Breast epithelium (tissue), 4 donors: ENCODE measurements at regions not wholly inside any gene's neighbourhood (a gene's known extent, or its start where the extent isn't known, plus 50 kb on each side); places are given as distances from the start of the nearest gene placed in this dataset.

Experiments used
- DNase-seq, 2 donors: peaks; one replicate each; pipeline ENCODE4 v3.0.0-alpha.2; 2019; ENCODE audit warnings: low spot score in 2 of 2
- H3K27ac ChIP-seq, 2 donors: fragments of 200-600 bp; sonication (generic) in 1 of 2; one replicate each; pipeline ENCODE4 v1.5.1; 2016 to 2019; ENCODE audit warnings: mild to moderate bottlenecking in 1 of 2
- H3K27me3 ChIP-seq, 2 donors: fragments of 200-600 bp; sonication (generic) in 1 of 2; one replicate each; pipeline versions ENCODE4 v1.5.1 to v1.6.0; 2017 to 2019; ENCODE audit warnings: control low read depth in 1 of 2, mild to moderate bottlenecking in 1 of 2
- H3K36me3 ChIP-seq: fragments of 200-600 bp; one replicate; pipeline ENCODE4 v1.5.1; 2019
- H3K4me1 ChIP-seq, 2 donors: fragments of 200-600 bp; sonication (generic); one replicate each; pipeline ENCODE4 v1.5.1; 2016 to 2019; ENCODE audit warnings: control low read depth in 1 of 2
- H3K4me3 ChIP-seq, 3 donors: fragments of 200-600 bp; sonication (generic); 1 replicate in 2 of 3; 2 replicates in 1 of 3; pipeline ENCODE4 v1.5.1; 2016 to 2019; ENCODE audit warnings: mild to moderate bottlenecking in 3 of 3, moderate library complexity in 2 of 3
- H3K9me3 ChIP-seq, 2 donors: fragments of 200-600 bp; sonication (generic) in 1 of 2; one replicate each; pipeline ENCODE4 v1.5.1; 2016 to 2019; ENCODE audit warnings: control low read depth in 1 of 2
- POLR2A ChIP-seq: fragments of 450-650 bp; IDR thresholded peaks from one replicate; pipeline ENCODE4 v1.6.1; 2016; ENCODE audit warnings: antibody characterized with exemption, mild to moderate bottlenecking, moderate library complexity
- POLR2AphosphoS5 ChIP-seq, 3 donors: sonication (generic); formaldehyde crosslinking; IDR thresholded peaks; one replicate each; pipeline ENCODE4 v1.6.1; 2017; ENCODE audit warnings: antibody characterized with exemption in 3 of 3
- intact Hi-C: fragments of 100-400 bp; cut with DNase I; formaldehyde crosslinking; loops from one replicate; pipeline ENCODE4 v1.15.1; 2023; ENCODE audit warnings: low total_unique reads
- TF ChIP-seq, protein P1 (sequence below), 3 donors: fragments of 450-650 bp; IDR thresholded peaks; one replicate each; pipeline ENCODE4 v1.5.1; 2016 to 2017; ENCODE audit warnings: antibody characterized with exemption in 3 of 3, mild to moderate bottlenecking in 3 of 3, moderate library complexity in 3 of 3

DNA sequence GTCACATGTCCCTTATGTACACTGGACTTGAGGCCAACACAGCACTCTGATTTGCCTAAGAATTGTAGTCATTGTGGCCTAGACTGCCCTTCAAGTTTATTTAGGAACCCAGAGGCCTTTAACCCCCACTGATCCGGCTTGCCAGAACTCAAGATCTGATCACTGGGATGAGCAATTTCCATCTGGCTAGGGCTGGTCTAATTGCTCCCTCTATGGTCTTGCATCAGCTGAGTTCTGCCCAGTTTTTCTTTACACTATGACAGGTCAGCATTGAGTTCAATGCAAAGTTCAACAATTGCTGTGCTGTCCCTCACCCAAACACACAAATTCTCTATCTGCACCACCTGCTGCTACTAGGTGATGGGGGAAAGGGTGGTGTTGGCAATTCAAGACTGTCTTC, 146.9 kb upstream of the MDGA2 start:
- peaks cover 0 to 12% of the 10 kb centered on the region in 2 donors for H3K9me3 ChIP-seq
- no peak overlapping the region for H3K4me3 ChIP-seq
- DNase-seq = no peak
- TF ChIP-seq POLR2AphosphoS5 (IDR thresholded peaks at IDR 0.05) = no peak
- H3K36me3 ChIP-seq = no peaks in the 10 kb centered on the region
- H3K27ac ChIP-seq = no peak overlapping the region
- no peaks in the 10 kb centered on the region for H3K27me3 ChIP-seq
- intact Hi-C loops = no loop called here
- no peaks in the 10 kb centered on the region for H3K4me1 ChIP-seq

DNA sequence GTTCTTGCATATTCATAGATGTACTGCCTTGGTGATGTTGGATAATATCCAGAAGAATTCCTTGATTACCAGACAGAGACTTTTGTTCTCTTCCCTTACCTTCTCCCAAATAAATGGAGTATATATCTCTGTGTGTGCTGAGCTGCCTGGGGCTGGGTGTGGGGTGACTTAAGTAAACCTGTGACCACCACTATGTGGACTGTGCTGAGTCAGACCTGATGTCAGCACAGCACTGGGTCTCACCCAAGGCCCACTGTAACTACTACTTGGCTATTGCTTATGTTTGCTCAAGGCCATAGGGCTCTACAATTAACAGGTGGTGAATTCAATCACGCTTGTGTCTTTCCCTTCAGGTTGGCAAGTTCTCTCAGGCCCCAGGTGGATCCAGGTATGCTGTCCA, 145.7 kb upstream of the MDGA2 start:
- no peaks in the 10 kb centered on the region for H3K36me3 ChIP-seq
- intact Hi-C loops = no loop called here
- no peaks in the 10 kb centered on the region for H3K27me3 ChIP-seq
- H3K9me3 ChIP-seq = peaks cover 3 to 24% of the 10 kb centered on the region in 2 donors
- H3K27ac ChIP-seq = no peak overlapping the region
- DNase-seq = no peak
- TF ChIP-seq POLR2AphosphoS5 (IDR thresholded peaks at IDR 0.05) (no peak), POLR2A (no peak)
- TF ChIP-seq, protein P1, sequence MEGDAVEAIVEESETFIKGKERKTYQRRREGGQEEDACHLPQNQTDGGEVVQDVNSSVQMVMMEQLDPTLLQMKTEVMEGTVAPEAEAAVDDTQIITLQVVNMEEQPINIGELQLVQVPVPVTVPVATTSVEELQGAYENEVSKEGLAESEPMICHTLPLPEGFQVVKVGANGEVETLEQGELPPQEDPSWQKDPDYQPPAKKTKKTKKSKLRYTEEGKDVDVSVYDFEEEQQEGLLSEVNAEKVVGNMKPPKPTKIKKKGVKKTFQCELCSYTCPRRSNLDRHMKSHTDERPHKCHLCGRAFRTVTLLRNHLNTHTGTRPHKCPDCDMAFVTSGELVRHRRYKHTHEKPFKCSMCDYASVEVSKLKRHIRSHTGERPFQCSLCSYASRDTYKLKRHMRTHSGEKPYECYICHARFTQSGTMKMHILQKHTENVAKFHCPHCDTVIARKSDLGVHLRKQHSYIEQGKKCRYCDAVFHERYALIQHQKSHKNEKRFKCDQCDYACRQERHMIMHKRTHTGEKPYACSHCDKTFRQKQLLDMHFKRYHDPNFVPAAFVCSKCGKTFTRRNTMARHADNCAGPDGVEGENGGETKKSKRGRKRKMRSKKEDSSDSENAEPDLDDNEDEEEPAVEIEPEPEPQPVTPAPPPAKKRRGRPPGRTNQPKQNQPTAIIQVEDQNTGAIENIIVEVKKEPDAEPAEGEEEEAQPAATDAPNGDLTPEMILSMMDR (IDR thresholded peaks at IDR 0.05) = no peak
- H3K4me3 ChIP-seq = no peak overlapping the region
- H3K4me1 ChIP-seq = no peaks in the 10 kb centered on the region

DNA sequence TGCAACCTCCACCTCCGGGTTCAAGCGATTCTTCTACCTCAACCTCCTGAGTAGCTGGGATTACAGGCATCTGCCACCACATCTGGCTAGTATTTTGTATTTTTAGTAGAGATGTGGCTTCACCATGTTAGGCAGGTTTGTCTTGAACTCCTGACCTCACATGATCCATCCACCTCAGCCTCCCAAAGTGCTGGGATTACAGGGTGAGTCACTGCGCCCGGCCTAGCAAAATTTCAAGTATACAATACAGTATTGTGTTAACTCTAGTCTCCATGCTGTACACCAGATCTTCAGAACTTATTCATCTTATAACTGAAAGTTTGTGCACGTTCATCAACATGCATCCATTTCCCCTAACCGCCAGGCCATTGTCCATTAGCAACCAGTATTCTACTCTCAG, 115.1 kb upstream of the MDGA2 start:
- intact Hi-C loops = no loop called here
- Histone ChIP-seq H3K4me3 (no peak overlapping the region), H3K4me1 (no peaks in the 10 kb centered on the region), H3K27ac (no peak overlapping the region), H3K9me3 (no peaks in the 10 kb centered on the region), H3K36me3 (no peaks in the 10 kb centered on the region), H3K27me3 (no peaks in the 10 kb centered on the region)
- TF ChIP-seq POLR2A = no peak
- TF ChIP-seq POLR2AphosphoS5 (IDR thresholded peaks at IDR 0.05) = no peak
- TF ChIP-seq, protein P1 (IDR thresholded peaks at IDR 0.05) = no peak
- DNase-seq = no peak

DNA sequence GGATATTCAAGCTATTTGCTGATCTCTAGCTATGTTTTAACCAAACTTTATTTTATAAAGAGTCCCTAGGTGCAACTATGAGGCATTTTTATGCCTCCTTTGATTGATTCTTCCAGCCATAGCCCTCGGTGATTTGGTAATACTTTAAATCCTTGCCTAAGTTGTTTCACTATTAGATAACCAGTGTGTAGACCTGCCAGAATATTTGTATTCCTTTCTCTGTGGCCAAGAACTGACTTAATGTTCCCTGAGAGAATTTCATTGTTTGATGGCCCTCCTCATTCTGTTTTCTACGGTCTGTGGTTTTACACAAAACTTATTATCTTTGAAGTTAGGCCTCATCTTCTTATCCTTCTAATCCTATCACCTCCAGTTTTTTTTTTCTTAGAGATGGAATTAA, 109.7 kb upstream of the MDGA2 start:
- Histone ChIP-seq H3K36me3 (no peaks in the 10 kb centered on the region), H3K4me3 (no peak overlapping the region), H3K27ac (no peak overlapping the region), H3K9me3 (no peaks in the 10 kb centered on the region), H3K4me1 (no peaks in the 10 kb centered on the region), H3K27me3 (no peaks in the 10 kb centered on the region)
- intact Hi-C loops = no loop called here
- TF ChIP-seq, protein P1 (IDR thresholded peaks at IDR 0.05) = no peak
- TF ChIP-seq POLR2A (no peak), POLR2AphosphoS5 (IDR thresholded peaks at IDR 0.05) (no peak)
- no peak for DNase-seq

DNA sequence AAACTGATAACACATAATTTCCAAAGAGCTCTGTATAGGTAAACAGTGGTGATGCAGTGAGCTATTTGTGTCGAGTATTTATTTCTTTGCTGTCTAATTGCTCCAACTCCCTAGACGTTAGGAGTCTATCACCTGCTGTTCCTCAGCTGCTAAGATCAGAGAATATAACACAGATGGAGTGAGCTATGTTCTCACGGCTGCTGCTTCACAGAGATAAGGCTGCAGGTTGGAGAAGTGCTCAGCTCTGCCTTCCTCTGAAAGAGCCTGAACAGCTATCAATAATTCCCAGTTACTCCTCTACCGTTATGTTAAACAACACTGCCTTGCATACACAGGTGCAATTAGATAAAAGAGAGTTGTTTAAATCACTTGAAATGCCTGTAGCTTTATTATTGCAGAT, 103.2 kb upstream of the MDGA2 start:
- no peak overlapping the region for H3K27ac ChIP-seq
- no peaks in the 10 kb centered on the region for H3K36me3 ChIP-seq
- H3K9me3 ChIP-seq = no peaks in the 10 kb centered on the region
- no peak for DNase-seq
- intact Hi-C loops = no loop called here
- TF ChIP-seq POLR2A (no peak), POLR2AphosphoS5 (IDR thresholded peaks at IDR 0.05) (no peak)
- TF ChIP-seq, protein P1 (IDR thresholded peaks at IDR 0.05) = no peak
- H3K4me1 ChIP-seq = no peaks in the 10 kb centered on the region
- no peaks in the 10 kb centered on the region for H3K27me3 ChIP-seq
- H3K4me3 ChIP-seq = no peak overlapping the region

DNA sequence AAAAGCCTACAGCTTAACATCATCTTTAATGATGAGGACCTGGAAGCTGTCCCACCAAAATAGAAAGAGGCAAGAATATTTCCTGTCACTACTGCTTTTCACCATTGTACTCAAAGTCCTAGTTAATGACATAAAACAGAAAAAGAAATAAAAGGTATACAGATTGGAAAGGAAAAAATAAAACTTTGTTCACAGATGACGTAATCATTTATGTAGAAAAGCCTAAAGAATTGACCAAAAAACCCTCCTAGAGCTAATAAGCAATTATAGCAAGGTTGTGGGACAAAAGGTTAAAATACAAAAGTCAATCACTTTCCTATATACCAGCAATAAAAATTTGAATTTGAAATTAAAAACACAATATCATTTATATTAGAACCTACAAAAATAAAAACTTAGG, 97.2 kb upstream of the MDGA2 start:
- Histone ChIP-seq H3K9me3 (no peaks in the 10 kb centered on the region), H3K36me3 (no peaks in the 10 kb centered on the region), H3K4me1 (no peaks in the 10 kb centered on the region), H3K27me3 (no peaks in the 10 kb centered on the region), H3K27ac (no peak overlapping the region), H3K4me3 (no peak overlapping the region)
- DNase-seq = no peak
- intact Hi-C loops = loop anchor here (5.0 kb wide), 1 partner anchor 920 kb away; no protein-coding TSS in a partner anchor
- TF ChIP-seq POLR2AphosphoS5 (IDR thresholded peaks at IDR 0.05) (no peak), POLR2A (no peak)
- TF ChIP-seq, protein P1 (IDR thresholded peaks at IDR 0.05) = no peak
